GM18868 (cell line): ENCODE measurements at regions not wholly inside any gene's neighbourhood (a gene's known extent, or its start where the extent isn't known, plus 50 kb on each side); places are given as distances from the start of the nearest gene placed in this dataset.
"Not testable (repeated sequence)": the region's sequence is repeated elsewhere in the genome, so short reads cannot be mapped to it uniquely, and the experiment has no call there.

Source experiments
- ATAC-seq: cut with Tn5 transposase; IDR thresholded peaks from one replicate; pipeline ENCODE4 v1.9.1; 2021; ENCODE audit warnings: mild to moderate bottlenecking, moderate library complexity; ENCODE audit not compliant: unreplicated experiment

- peak; percentile 79 for ATAC-seq
Observed at GRCh38 chr4:99763635-99764101, 53.0 kb upstream of the DAPP1 start.

GRCh38 chr4:99762728-99763127, 53.9 kb upstream of the DAPP1 start:
- ATAC-seq: no peak

- no peak for ATAC-seq
Observed at GRCh38 chr4:99759988-99760387, 56.6 kb upstream of the DAPP1 start.

GRCh38 chr4:99759346-99759984, 57.2 kb upstream of the DAPP1 start:
- no peak for ATAC-seq

- no peak for ATAC-seq
Observed at GRCh38 chr4:99755223-99755944, 61.2 kb upstream of the DAPP1 start.

GRCh38 chr4:99754756-99755155, 61.9 kb upstream of the DAPP1 start:
- ATAC-seq: no peak

GRCh38 chr4:99753931-99754330, 62.7 kb upstream of the DAPP1 start:
- ATAC-seq: no peak

- peak; percentile 58 for ATAC-seq
Observed at GRCh38 chr4:99749445-99750391, 66.9 kb upstream of the DAPP1 start.

- no peak for ATAC-seq
Observed at GRCh38 chr4:99746443-99746842, 70.2 kb upstream of the DAPP1 start.

GRCh38 chr4:99736846-99737245, 79.2 kb upstream of the C4orf54 start:
- ATAC-seq: no peak

GRCh38 chr4:99735822-99736221, 78.2 kb upstream of the C4orf54 start:
- no peak for ATAC-seq

- ATAC-seq: no peak
Observed at GRCh38 chr4:99734583-99735322, 77.1 kb upstream of the C4orf54 start.

- ATAC-seq: not testable (repeated sequence)
Observed at GRCh38 chr4:99733455-99733854, 75.8 kb upstream of the C4orf54 start.

- no peak for ATAC-seq
Observed at GRCh38 chr4:99729186-99729585, 71.6 kb upstream of the C4orf54 start.

- no peak for ATAC-seq
Observed at GRCh38 chr4:99724067-99724466, 66.4 kb upstream of the C4orf54 start.

GRCh38 chr4:99723612-99724011, 66.0 kb upstream of the C4orf54 start:
- ATAC-seq: no peak

GRCh38 chr4:99722725-99723124, 65.1 kb upstream of the C4orf54 start:
- no peak for ATAC-seq

- ATAC-seq: no peak
Observed at GRCh38 chr4:99722006-99722405, 64.4 kb upstream of the C4orf54 start.

- ATAC-seq: no peak
Observed at GRCh38 chr4:99720206-99720605, 62.6 kb upstream of the C4orf54 start.

- no peak for ATAC-seq
Observed at GRCh38 chr4:99716996-99717395, 59.4 kb upstream of the C4orf54 start.

- no peak for ATAC-seq
Observed at GRCh38 chr4:99715286-99715685, 57.7 kb upstream of the C4orf54 start.
